Ovary (tissue), 7 donors: ENCODE measurements at regions not wholly inside any gene's neighbourhood (a gene's known extent, or its start where the extent isn't known, plus 50 kb on each side); places are given as distances from the start of the nearest gene placed in this dataset.

Experiments
- DNase-seq, 5 donors: peaks; one replicate each; pipeline ENCODE4 v3.0.0-alpha.2; 2019 to 2020
- H3K27ac ChIP-seq, 2 donors: fragments of 200-600 bp; one replicate each; pipeline versions ENCODE4 v1.5.1 to v1.8.0; 2019 to 2022
- H3K27me3 ChIP-seq: fragments of 200-600 bp; one replicate; pipeline ENCODE4 v1.8.0; 2022
- H3K36me3 ChIP-seq: fragments of 200-600 bp; sonication (generic); one replicate; pipeline ENCODE4 v1.5.1; 2019
- H3K4me1 ChIP-seq: one replicate; pipeline ENCODE4 v1.8.1; 2013; ENCODE audit warnings: mild to moderate bottlenecking, moderate library complexity; ENCODE audit not compliant: insufficient read depth
- H3K4me3 ChIP-seq: fragments of 200-600 bp; sonication (generic); one replicate; pipeline ENCODE4 v1.5.1; 2017
- H3K9me3 ChIP-seq, 2 donors: fragments of 200-600 bp in 1 of 2; sonication (generic) in 1 of 2; one replicate each; pipeline versions ENCODE4 v1.5.1 to v1.8.1; 2013 to 2019; ENCODE audit warnings: mild to moderate bottlenecking in 1 of 2, moderate library complexity in 1 of 2
- CTCF ChIP-seq, 3 donors: fragments of 450-650 bp in 2 of 3; fragments of 200-600 bp in 1 of 3; IDR thresholded peaks; one replicate each; pipeline versions ENCODE4 v1.5.1 to v1.8.0; 2016 to 2022; ENCODE audit warnings: antibody characterized with exemption in 3 of 3, mild to moderate bottlenecking in 1 of 3
- EP300 ChIP-seq: sonication (generic); formaldehyde crosslinking; IDR thresholded peaks from one replicate; pipeline ENCODE4 v1.6.1; 2017; ENCODE audit warnings: antibody characterized with exemption
- POLR2A ChIP-seq: fragments of 450-650 bp; IDR thresholded peaks from one replicate; pipeline ENCODE4 v1.6.1; 2017; ENCODE audit warnings: antibody characterized with exemption, mild to moderate bottlenecking, moderate library complexity
- WGBS, 3 donors: extraction: QIAGEN DNeasy Blood & Tissue Kit in 1 of 3; methylation state at CpG; one replicate each; pipeline versions ENCODE4 v1.1.5 to v1.1.7; 2013 to 2017; 5-methylcytosine and 5-hydroxymethylcytosine counted together
- intact Hi-C, 4 donors: fragments of 100-400 bp; cut with DNase I; formaldehyde crosslinking; loops; one replicate each; pipeline versions ENCODE4 v1.11.0 to v1.15.1; 2022 to 2023
- donor health status: DM: no; HTN: no; CAD: no; lungs with moderate emphysema.
- donor health status: DM: no; HTN: no; CAD: no.
- donor health status: Bipolar disorder and iron deficiency.
- donor health status: DM: no; HTN: no; CAD: no.
- donor health status: DM: yes; HTN: yes; CAD: no.

GRCh38 chr6:120320481-120321162 lies 971.1 kb upstream of the MAN1A1 start:
- intact Hi-C loops: no loop called here
- Histone ChIP-seq H3K4me3 (no peak overlapping the region), H3K27me3 (no peaks in the 10 kb centered on the region), H3K36me3 (no peaks in the 10 kb centered on the region), H3K9me3 (no peaks in the 10 kb centered on the region), H3K27ac (no peak overlapping the region), H3K4me1 (no peaks in the 10 kb centered on the region)
- DNase-seq: no peak
- whole genome bisulfite sequencing, 3 donors: 53 to 67% (median 56%) methylated on average over 2 of the region's 2 CpGs
- TF ChIP-seq EP300 (no peak), POLR2A (no peak), CTCF (IDR thresholded peaks at IDR 0.05) (no peak)

- intact Hi-C loops: no loop called here
- H3K9me3 ChIP-seq: no peaks in the 10 kb centered on the region
- TF ChIP-seq POLR2A (no peak), EP300 (no peak)
- no peaks in the 10 kb centered on the region for H3K27me3 ChIP-seq
- WGBS, 3 donors: 85 to 90% (median 90%) methylated on average over 1 of the region's 1 CpG
- no peak overlapping the region for H3K4me3 ChIP-seq
- DNase-seq: no peak
- no peaks in the 10 kb centered on the region for H3K4me1 ChIP-seq
- H3K27ac ChIP-seq: no peak overlapping the region
- H3K36me3 ChIP-seq: no peaks in the 10 kb centered on the region
Observed at GRCh38 chr6:120304223-120304622, 954.7 kb upstream of the MAN1A1 start.

DNA sequence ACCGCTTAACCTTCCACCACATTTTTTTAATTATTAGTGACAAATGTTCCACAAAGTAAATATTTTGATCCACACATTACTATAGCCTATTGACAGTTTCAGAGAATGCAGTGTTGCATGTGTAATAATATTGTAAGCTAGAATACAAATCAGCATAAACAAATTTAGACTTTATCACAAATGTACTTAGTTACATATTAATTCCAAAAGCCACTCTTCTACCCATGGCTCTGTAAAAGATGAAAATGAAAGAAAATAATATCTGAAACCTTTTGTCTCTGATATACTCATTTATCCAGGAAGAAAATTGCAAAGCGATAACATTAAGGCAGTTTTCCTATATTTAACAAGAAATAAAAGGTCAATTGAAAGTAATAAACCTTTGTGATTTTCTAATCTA lies 954.0 kb upstream of the MAN1A1 start:
- no peak overlapping the region for H3K4me3 ChIP-seq
- DNase-seq: no peak
- TF ChIP-seq CTCF (IDR thresholded peaks at IDR 0.05): no peak
- no peak for TF ChIP-seq EP300
- no peak for TF ChIP-seq POLR2A
- no peak overlapping the region for H3K27ac ChIP-seq
- intact Hi-C loops: no loop called here
- H3K36me3 ChIP-seq: no peaks in the 10 kb centered on the region
- no peaks in the 10 kb centered on the region for H3K27me3 ChIP-seq
- 87 to 89% (median 88%) methylated on average over 2 of the region's 2 CpGs for WGBS, 3 donors
- H3K9me3 ChIP-seq: no peaks in the 10 kb centered on the region
- H3K4me1 ChIP-seq: no peaks in the 10 kb centered on the region

DNA sequence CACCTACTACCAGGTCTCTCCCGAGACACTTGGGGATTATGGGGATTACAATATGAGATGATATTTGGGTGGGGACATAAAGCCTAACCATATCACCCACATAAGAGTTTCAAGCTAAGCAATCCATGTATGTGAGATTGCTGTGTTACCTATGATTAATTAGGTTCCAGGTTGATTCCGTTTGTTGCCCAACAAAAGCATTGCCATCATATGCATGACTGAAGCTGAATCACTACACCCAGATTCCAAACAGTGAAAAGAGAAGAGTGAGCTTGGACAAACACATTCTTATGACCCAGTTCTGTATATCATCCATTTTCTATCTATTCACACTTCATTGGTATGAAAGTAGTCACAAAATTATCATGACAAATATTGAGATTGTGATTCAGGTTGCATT lies 952.5 kb upstream of the MAN1A1 start:
- Histone ChIP-seq H3K36me3 (no peaks in the 10 kb centered on the region), H3K4me1 (no peaks in the 10 kb centered on the region), H3K27ac (no peak overlapping the region), H3K27me3 (peaks cover 3% of the 10 kb centered on the region), H3K4me3 (no peak overlapping the region), H3K9me3 (no peaks in the 10 kb centered on the region)
- intact Hi-C loops: no loop called here
- TF ChIP-seq CTCF (IDR thresholded peaks at IDR 0.05) (no peak), POLR2A (no peak), EP300 (no peak)
- no peak for DNase-seq
- 93 to 94% (median 93%) methylated on average over 2 of the region's 2 CpGs for WGBS, 3 donors

GRCh38 chr6:120290964-120291363 lies 941.4 kb upstream of the MAN1A1 start:
- no peak for DNase-seq
- H3K4me1 ChIP-seq: no peaks in the 10 kb centered on the region
- H3K9me3 ChIP-seq: no peaks in the 10 kb centered on the region
- intact Hi-C loops: no loop called here
- no peak for TF ChIP-seq POLR2A
- TF ChIP-seq CTCF (IDR thresholded peaks at IDR 0.05): no peak
- TF ChIP-seq EP300: no peak
- no peaks in the 10 kb centered on the region for H3K36me3 ChIP-seq
- no peak overlapping the region for H3K4me3 ChIP-seq
- H3K27me3 ChIP-seq: no peaks in the 10 kb centered on the region
- WGBS, 3 donors: 10 to 39% (median 13%) methylated on average over 1 of the region's 1 CpG
- no peak overlapping the region for H3K27ac ChIP-seq
